HepG2 (cell line): ENCODE measurements at regions not wholly inside any gene's neighbourhood (a gene's known extent, or its start where the extent isn't known, plus 50 kb on each side); places are given as distances from the start of the nearest gene placed in this dataset.

Source experiments
- HNF4G ChIP-seq, 2 experiments: sonication (generic) in 1 of 2; formaldehyde crosslinking in 1 of 2; IDR thresholded peaks; 2 replicates each; pipeline versions ENCODE4 v1.4.0 to v1.6.1; 2011 to 2020; ENCODE audit warnings: borderline replicate concordance in 2 of 2, low read depth in 2 of 2, mild to moderate bottlenecking in 2 of 2, low read length in 1 of 2, missing genetic modification reagents in 1 of 2, moderate library complexity in 1 of 2
- JARID2 ChIP-seq: sonication (generic); formaldehyde crosslinking; IDR thresholded peaks from 2 replicates; pipeline ENCODE4 v1.8.1; 2023; ENCODE audit warnings: missing genetic modification reagents, inconsistent platforms; ENCODE audit not compliant: insufficient replicate concordance
- NONO ChIP-seq, 2 experiments: fragments of 450-650 bp in 1 of 2; sonication (generic) in 1 of 2; formaldehyde crosslinking in 1 of 2; IDR thresholded peaks in 1 of 2; conservative IDR thresholded peaks in 1 of 2; 2 replicates each; pipeline versions ENCODE4 v1.6.1 to v1.8.0; 2017 to 2022; ENCODE audit warnings: mild to moderate bottlenecking in 1 of 2, missing genetic modification reagents in 1 of 2, moderate library complexity in 1 of 2
- NR2C2 ChIP-seq: sonication (generic); formaldehyde crosslinking; IDR thresholded peaks from 2 replicates; pipeline ENCODE4 v1.4.0; 2020; ENCODE audit warnings: missing genetic modification reagents, mild to moderate bottlenecking, moderate library complexity, borderline replicate concordance
- RAD51 ChIP-seq: fragments of 450-650 bp; IDR thresholded peaks from 2 replicates; pipeline ENCODE4 v1.6.1; 2016; ENCODE audit warnings: borderline replicate concordance
- ZFP90 ChIP-seq: sonication (generic); formaldehyde crosslinking; IDR thresholded peaks from 2 replicates; pipeline ENCODE4 v1.8.0; 2022; ENCODE audit warnings: missing genetic modification reagents, mild to moderate bottlenecking, inconsistent platforms, borderline replicate concordance
- ZKSCAN1 ChIP-seq: fragments of 150-350 bp; IDR thresholded peaks from 2 replicates; pipeline ENCODE4 v1.6.1; 2014; ENCODE audit warnings: low read length
- ZNF367 ChIP-seq: sonication (generic); formaldehyde crosslinking; IDR thresholded peaks from 2 replicates; pipeline ENCODE4 v1.4.0; 2020; ENCODE audit warnings: missing genetic modification reagents, borderline replicate concordance
- ZNF496 ChIP-seq: sonication (generic); formaldehyde crosslinking; IDR thresholded peaks from 2 replicates; pipeline ENCODE4 v1.8.1; 2023; ENCODE audit warnings: mild to moderate bottlenecking, moderate library complexity, missing genetic modification reagents; ENCODE audit not compliant: insufficient replicate concordance
- ZNF570 ChIP-seq: sonication (generic); formaldehyde crosslinking; IDR thresholded peaks from 2 replicates; pipeline ENCODE4 v1.4.0; 2020; ENCODE audit warnings: mild to moderate bottlenecking, missing genetic modification reagents, borderline replicate concordance
- ZNF614 ChIP-seq: IDR thresholded peaks from 2 replicates; pipeline ENCODE4 v1.6.1; 2018; ENCODE audit warnings: missing biosample characterization, missing genetic modification reagents, inconsistent platforms, borderline replicate concordance
- TF ChIP-seq, protein P1 (sequence below): sonication (generic); formaldehyde crosslinking; IDR thresholded peaks from 2 replicates; pipeline ENCODE4 v1.4.0; 2020; ENCODE audit warnings: missing genetic modification reagents
- TF ChIP-seq, protein P2 (sequence below): sonication (generic); formaldehyde crosslinking; IDR thresholded peaks from 2 replicates; pipeline ENCODE4 v1.4.0; 2020; ENCODE audit warnings: mild to moderate bottlenecking, missing genetic modification reagents
- TF ChIP-seq, protein P3 (sequence below): sonication (generic); formaldehyde crosslinking; IDR thresholded peaks from 2 replicates; pipeline ENCODE4 v1.5.1; 2020; ENCODE audit warnings: missing genetic modification reagents, mild to moderate bottlenecking, borderline replicate concordance
- TF ChIP-seq, protein P4 (sequence below): sonication (generic); formaldehyde crosslinking; IDR thresholded peaks from 2 replicates; pipeline ENCODE4 v1.5.0; 2020; ENCODE audit warnings: missing genetic modification reagents, mild to moderate bottlenecking, borderline replicate concordance
- TF ChIP-seq, protein P5 (sequence below): sonication (generic); formaldehyde crosslinking; IDR thresholded peaks from 2 replicates; pipeline ENCODE4 v1.8.1; 2022; ENCODE audit warnings: mild to moderate bottlenecking, missing genetic modification reagents
- TF ChIP-seq, protein P6 (sequence below): IDR thresholded peaks from 2 replicates; pipeline ENCODE4 v1.6.1; 2018; ENCODE audit warnings: missing genetic modification reagents

DNA sequence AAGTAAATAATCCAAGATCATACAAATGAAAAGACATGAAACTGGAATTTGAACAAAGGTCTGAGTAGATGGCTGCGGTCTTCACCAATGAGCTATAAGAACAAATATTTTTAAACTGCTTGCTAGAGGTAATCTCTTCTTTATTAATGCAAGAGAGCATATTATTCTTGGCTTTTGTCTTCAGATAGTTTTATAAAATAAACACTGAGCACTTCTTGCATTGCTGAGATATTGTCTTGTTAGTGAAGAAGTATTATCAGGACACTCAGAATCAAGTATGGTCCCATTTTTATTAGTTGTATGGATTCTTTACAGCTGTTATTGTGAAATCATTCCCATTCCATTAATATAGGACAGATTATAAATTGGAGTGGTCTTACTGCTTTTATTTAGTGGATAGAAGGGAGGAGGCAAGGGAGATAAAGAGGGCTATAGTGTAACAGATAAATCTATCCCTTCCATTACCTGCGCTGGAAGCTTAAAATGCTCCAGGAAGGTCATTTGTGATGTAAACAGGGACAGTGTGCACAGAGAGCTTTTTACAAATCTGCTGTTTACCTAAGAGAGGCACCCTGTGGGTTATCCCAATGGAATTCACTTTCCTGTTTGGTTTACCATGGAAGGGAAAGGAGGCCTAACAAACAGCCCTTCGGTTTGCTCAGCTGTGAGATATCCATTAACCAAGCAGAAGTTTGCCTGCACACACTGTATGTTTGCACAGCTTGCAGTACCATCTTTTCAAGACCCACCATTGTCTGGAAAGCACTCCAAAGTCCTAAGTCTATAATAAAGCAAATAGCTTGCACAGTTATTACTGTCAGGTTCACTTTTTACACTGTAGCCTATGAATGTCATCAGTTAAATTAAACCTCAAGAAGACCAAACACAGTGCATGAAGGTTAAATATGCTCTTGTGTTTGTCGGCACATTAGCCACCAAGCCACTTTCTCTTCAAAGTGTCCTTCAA, 347.7 kb upstream of the TGFBR2 start (continued):
- TF ChIP-seq, protein P1, sequence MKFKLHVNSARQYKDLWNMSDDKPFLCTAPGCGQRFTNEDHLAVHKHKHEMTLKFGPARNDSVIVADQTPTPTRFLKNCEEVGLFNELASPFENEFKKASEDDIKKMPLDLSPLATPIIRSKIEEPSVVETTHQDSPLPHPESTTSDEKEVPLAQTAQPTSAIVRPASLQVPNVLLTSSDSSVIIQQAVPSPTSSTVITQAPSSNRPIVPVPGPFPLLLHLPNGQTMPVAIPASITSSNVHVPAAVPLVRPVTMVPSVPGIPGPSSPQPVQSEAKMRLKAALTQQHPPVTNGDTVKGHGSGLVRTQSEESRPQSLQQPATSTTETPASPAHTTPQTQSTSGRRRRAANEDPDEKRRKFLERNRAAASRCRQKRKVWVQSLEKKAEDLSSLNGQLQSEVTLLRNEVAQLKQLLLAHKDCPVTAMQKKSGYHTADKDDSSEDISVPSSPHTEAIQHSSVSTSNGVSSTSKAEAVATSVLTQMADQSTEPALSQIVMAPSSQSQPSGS (CRISPR knock-in tag) = peak; percentile 97
- peak; percentile 99 for TF ChIP-seq HNF4G (IDR thresholded peaks at IDR 0.05; ENCODE audit: borderline replicate concordance, low read depth, low read length)
- TF ChIP-seq HNF4G (CRISPR knock-in tag; IDR thresholded peaks at IDR 0.05; ENCODE audit: borderline replicate concordance, low read depth) = peak; percentile 97
- TF ChIP-seq ZNF570 = no peak
- TF ChIP-seq, protein P2, sequence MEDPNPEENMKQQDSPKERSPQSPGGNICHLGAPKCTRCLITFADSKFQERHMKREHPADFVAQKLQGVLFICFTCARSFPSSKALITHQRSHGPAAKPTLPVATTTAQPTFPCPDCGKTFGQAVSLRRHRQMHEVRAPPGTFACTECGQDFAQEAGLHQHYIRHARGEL = no peak
- no peak for TF ChIP-seq JARID2 (CRISPR knock-in tag)
- TF ChIP-seq, protein P3, sequence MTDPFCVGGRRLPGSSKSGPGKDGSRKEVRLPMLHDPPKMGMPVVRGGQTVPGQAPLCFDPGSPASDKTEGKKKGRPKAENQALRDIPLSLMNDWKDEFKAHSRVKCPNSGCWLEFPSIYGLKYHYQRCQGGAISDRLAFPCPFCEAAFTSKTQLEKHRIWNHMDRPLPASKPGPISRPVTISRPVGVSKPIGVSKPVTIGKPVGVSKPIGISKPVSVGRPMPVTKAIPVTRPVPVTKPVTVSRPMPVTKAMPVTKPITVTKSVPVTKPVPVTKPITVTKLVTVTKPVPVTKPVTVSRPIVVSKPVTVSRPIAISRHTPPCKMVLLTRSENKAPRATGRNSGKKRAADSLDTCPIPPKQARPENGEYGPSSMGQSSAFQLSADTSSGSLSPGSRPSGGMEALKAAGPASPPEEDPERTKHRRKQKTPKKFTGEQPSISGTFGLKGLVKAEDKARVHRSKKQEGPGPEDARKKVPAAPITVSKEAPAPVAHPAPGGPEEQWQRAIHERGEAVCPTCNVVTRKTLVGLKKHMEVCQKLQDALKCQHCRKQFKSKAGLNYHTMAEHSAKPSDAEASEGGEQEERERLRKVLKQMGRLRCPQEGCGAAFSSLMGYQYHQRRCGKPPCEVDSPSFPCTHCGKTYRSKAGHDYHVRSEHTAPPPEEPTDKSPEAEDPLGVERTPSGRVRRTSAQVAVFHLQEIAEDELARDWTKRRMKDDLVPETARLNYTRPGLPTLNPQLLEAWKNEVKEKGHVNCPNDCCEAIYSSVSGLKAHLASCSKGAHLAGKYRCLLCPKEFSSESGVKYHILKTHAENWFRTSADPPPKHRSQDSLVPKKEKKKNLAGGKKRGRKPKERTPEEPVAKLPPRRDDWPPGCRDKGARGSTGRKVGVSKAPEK (CRISPR knock-in tag) = peak; percentile 87; the same call in 1 of the 2 replicates
- TF ChIP-seq, protein P4, sequence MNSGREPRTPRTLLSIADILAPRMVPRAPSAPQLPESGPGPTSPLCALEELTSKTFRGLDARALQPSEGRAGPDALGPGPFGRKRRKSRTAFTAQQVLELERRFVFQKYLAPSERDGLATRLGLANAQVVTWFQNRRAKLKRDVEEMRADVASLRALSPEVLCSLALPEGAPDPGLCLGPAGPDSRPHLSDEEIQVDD (CRISPR knock-in tag) = no peak
- no peak for TF ChIP-seq NONO (IDR thresholded peaks at IDR 0.05)
- TF ChIP-seq NONO (CRISPR knock-in tag; conservative IDR thresholded peaks at IDR 0.05) = peak; percentile 83; the same call in 1 of the 2 replicates
- TF ChIP-seq, protein P5, sequence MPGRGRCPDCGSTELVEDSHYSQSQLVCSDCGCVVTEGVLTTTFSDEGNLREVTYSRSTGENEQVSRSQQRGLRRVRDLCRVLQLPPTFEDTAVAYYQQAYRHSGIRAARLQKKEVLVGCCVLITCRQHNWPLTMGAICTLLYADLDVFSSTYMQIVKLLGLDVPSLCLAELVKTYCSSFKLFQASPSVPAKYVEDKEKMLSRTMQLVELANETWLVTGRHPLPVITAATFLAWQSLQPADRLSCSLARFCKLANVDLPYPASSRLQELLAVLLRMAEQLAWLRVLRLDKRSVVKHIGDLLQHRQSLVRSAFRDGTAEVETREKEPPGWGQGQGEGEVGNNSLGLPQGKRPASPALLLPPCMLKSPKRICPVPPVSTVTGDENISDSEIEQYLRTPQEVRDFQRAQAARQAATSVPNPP = peak; percentile 90
- TF ChIP-seq, protein P6, sequence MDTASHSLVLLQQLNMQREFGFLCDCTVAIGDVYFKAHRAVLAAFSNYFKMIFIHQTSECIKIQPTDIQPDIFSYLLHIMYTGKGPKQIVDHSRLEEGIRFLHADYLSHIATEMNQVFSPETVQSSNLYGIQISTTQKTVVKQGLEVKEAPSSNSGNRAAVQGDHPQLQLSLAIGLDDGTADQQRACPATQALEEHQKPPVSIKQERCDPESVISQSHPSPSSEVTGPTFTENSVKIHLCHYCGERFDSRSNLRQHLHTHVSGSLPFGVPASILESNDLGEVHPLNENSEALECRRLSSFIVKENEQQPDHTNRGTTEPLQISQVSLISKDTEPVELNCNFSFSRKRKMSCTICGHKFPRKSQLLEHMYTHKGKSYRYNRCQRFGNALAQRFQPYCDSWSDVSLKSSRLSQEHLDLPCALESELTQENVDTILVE (CRISPR knock-in tag) = peak; percentile 71; the same call in 1 of the 2 replicates
- TF ChIP-seq ZNF614 = peak; percentile 99
- TF ChIP-seq ZKSCAN1 = 0 out of 2 replicates have a peak, but pooled peaks have one; percentile 13
- no peak for TF ChIP-seq ZNF496 (CRISPR knock-in tag)
- TF ChIP-seq RAD51 = no peak
- TF ChIP-seq NR2C2 (CRISPR knock-in tag) = 0 out of 2 replicates have a peak, but pooled peaks have one; percentile 55
- TF ChIP-seq ZNF367 = no peak
- TF ChIP-seq ZFP90 (CRISPR knock-in tag) = peak; percentile 30; the same call in 1 of the 2 replicates
